Mammary epithelial cell (primary cell): ENCODE measurements at regions not wholly inside any gene's neighbourhood (a gene's known extent, or its start where the extent isn't known, plus 50 kb on each side); places are given as distances from the start of the nearest gene placed in this dataset.

Experiments used
- EZH2 ChIP-seq: IDR thresholded peaks from 2 replicates; pipeline ENCODE4 v1.6.1; 2012; ENCODE audit warnings: low read length, inconsistent platforms, borderline replicate concordance
- TF ChIP-seq, protein P1 (sequence below), 2 donors: IDR thresholded peaks in 1 of 2; conservative IDR thresholded peaks in 1 of 2; 2 replicates each; pipeline ENCODE4 v1.5.1; 2011 to 2012; ENCODE audit warnings: inconsistent platforms in 2 of 2, low read length in 2 of 2, mild to moderate bottlenecking in 2 of 2, control low read depth in 1 of 2, low read depth in 1 of 2; ENCODE audit not compliant: insufficient read depth in 1 of 2; ENCODE audit errors: extremely low read depth in 1 of 2

DNA sequence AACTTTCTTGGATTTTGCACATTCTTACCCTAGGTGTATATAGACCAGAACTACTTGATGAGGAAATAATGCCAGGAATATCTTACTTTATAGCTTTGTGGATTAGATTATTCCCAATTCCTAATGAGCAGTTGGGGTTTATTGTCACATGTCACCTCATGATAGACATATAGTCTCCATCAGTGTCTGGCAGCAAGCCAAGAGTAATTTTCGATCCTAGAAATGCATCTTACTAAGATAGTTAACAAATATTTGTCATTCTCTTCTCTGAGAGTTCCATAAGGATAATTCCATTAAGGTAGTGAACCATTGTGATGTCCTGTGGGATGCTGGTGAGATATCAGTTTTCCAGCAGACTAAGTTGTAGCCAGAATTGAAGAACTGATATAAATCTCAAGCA lies 1282.9 kb upstream of the B3GALT2 start:
- TF ChIP-seq, protein P1, sequence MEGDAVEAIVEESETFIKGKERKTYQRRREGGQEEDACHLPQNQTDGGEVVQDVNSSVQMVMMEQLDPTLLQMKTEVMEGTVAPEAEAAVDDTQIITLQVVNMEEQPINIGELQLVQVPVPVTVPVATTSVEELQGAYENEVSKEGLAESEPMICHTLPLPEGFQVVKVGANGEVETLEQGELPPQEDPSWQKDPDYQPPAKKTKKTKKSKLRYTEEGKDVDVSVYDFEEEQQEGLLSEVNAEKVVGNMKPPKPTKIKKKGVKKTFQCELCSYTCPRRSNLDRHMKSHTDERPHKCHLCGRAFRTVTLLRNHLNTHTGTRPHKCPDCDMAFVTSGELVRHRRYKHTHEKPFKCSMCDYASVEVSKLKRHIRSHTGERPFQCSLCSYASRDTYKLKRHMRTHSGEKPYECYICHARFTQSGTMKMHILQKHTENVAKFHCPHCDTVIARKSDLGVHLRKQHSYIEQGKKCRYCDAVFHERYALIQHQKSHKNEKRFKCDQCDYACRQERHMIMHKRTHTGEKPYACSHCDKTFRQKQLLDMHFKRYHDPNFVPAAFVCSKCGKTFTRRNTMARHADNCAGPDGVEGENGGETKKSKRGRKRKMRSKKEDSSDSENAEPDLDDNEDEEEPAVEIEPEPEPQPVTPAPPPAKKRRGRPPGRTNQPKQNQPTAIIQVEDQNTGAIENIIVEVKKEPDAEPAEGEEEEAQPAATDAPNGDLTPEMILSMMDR (conservative IDR thresholded peaks at IDR 0.05 in 1 of 2, IDR thresholded peaks at IDR 0.05 in 1 of 2; ENCODE audit: extremely low read depth in 1 of 2, insufficient read depth in 1 of 2, low read depth in 1 of 2, low read length in 2 of 2) = no peak
- TF ChIP-seq EZH2 = no peak
